ENCODE measurements at regions not wholly inside any gene's neighbourhood (a gene's known extent, or its start where the extent isn't known, plus 50 kb on each side); places are given as distances from the start of the nearest gene placed in this dataset.

DNA sequence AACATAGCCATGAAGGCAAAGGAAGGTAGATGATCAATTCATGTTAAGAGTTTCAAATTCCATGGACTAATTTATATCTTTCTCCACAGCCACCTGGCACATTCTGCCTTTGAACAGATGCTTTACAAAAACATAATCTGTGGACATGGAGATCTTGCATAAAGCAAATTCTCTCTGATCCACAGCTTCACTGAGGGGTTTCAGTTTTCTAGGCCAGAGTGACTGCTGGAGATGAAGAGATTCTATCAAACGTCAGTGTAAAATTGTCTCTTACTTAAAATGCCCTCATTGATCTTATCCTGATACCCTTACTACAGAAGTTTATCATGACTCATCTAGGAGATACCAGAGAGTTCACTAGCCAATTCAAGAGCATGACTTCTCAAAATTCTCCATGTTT, 291.6 kb downstream of the DAD1 start:
- WGBS, 2 donors (ENCODE audit: low coverage in 1 of 2): 50 to 84% methylated on average over 1 of the region's 1 CpG
- intact Hi-C loops (cut with DNase I; ENCODE audit: low total_unique reads): no loop called here
- in situ Hi-C loops (cut with MboI; ENCODE audit: low pct_ligation_motif_present in 1 of 4, low pct_unique_long_range_greater_than_20kb in 1 of 4, low sequenced_read_pairs in 3 of 4): no loop called here
- H3K9me3 ChIP-seq: no peaks in the 10 kb centered on the region
- H3K36me3 ChIP-seq: no peaks in the 10 kb centered on the region
- TF ChIP-seq, protein P1, sequence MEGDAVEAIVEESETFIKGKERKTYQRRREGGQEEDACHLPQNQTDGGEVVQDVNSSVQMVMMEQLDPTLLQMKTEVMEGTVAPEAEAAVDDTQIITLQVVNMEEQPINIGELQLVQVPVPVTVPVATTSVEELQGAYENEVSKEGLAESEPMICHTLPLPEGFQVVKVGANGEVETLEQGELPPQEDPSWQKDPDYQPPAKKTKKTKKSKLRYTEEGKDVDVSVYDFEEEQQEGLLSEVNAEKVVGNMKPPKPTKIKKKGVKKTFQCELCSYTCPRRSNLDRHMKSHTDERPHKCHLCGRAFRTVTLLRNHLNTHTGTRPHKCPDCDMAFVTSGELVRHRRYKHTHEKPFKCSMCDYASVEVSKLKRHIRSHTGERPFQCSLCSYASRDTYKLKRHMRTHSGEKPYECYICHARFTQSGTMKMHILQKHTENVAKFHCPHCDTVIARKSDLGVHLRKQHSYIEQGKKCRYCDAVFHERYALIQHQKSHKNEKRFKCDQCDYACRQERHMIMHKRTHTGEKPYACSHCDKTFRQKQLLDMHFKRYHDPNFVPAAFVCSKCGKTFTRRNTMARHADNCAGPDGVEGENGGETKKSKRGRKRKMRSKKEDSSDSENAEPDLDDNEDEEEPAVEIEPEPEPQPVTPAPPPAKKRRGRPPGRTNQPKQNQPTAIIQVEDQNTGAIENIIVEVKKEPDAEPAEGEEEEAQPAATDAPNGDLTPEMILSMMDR (IDR thresholded peaks at IDR 0.05): no peak
- no peak for TF ChIP-seq EP300 (IDR thresholded peaks at IDR 0.05; ENCODE audit: low read depth)
- TF ChIP-seq POLR2A (IDR thresholded peaks at IDR 0.05): no peak
- no peak for TF ChIP-seq POLR2AphosphoS5 (IDR thresholded peaks at IDR 0.05)
- H3K27ac ChIP-seq: no peak overlapping the region
- no peak for DNase-seq
- peaks cover 5% of the 10 kb centered on the region for H3K27me3 ChIP-seq
- no peaks in the 10 kb centered on the region for H3K4me1 ChIP-seq
- no peak overlapping the region for H3K4me3 ChIP-seq

DNA sequence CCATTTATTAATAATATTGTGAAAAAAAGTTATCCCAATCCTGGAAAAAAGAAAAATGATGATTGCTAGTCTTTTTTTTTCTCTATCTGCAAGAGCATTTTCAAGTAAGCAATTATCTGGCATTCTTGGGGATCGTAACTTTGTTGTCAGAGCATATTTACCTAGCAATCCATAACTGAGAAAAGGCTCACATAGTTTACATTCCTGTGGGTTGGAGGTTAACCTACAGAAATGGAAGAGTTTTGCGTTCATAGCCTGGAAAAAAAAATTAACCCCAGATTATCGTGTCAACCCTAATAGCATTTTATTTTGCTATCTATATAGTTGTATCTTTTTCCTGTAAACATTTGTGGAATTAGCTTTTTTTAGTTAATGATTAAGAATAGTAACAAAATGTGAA, 292.3 kb downstream of the DAD1 start:
- intact Hi-C loops (cut with DNase I; ENCODE audit: low total_unique reads): no loop called here
- in situ Hi-C loops (cut with MboI; ENCODE audit: low pct_ligation_motif_present in 1 of 4, low pct_unique_long_range_greater_than_20kb in 1 of 4, low sequenced_read_pairs in 3 of 4): no loop called here
- Histone ChIP-seq H3K36me3 (no peaks in the 10 kb centered on the region), H3K27ac (no peak overlapping the region), H3K4me1 (no peaks in the 10 kb centered on the region), H3K9me3 (no peaks in the 10 kb centered on the region), H3K4me3 (no peak overlapping the region), H3K27me3 (peaks cover under 1% of the 10 kb centered on the region)
- TF ChIP-seq EP300 (IDR thresholded peaks at IDR 0.05; ENCODE audit: low read depth): no peak
- DNase-seq: no peak
- WGBS, 2 donors (ENCODE audit: low coverage in 1 of 2): 22 to 35% methylated on average over 2 to 3 of the region's 3 CpGs

DNA sequence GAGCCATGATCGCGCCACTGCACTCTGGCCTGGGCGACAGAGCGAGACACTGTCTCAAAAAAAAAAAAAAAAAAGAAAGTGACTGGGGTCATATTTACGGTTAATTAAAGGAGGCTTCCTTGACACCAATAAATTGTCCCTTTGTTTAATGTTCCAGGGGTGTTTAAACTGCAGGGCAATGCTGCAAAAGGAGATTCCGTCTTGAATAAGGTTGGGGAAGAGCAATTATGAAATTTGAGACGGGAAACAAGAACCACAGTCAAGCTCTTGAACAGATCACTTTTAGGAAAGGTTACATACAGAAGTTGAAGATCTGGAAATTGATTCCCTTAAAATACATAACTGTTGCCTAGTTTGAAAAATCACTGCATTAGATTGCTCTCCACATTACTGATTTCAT, 292.9 kb downstream of the DAD1 start:
- WGBS, 2 donors (ENCODE audit: low coverage in 1 of 2): 79 to 83% methylated on average over 7 of the region's 7 CpGs
- H3K9me3 ChIP-seq: no peaks in the 10 kb centered on the region
- no peak for DNase-seq
- no peak overlapping the region for H3K27ac ChIP-seq
- H3K36me3 ChIP-seq: no peaks in the 10 kb centered on the region
- H3K4me1 ChIP-seq: no peaks in the 10 kb centered on the region
- TF ChIP-seq POLR2A (IDR thresholded peaks at IDR 0.05) (no peak), POLR2AphosphoS5 (IDR thresholded peaks at IDR 0.05) (no peak), EP300 (IDR thresholded peaks at IDR 0.05; ENCODE audit: low read depth) (no peak)
- TF ChIP-seq, protein P1 (IDR thresholded peaks at IDR 0.05): no peak
- H3K27me3 ChIP-seq: no peaks in the 10 kb centered on the region
- in situ Hi-C loops (cut with MboI; ENCODE audit: low pct_ligation_motif_present in 1 of 4, low pct_unique_long_range_greater_than_20kb in 1 of 4, low sequenced_read_pairs in 3 of 4): no loop called here
- intact Hi-C loops (cut with DNase I; ENCODE audit: low total_unique reads): no loop called here
- no peak overlapping the region for H3K4me3 ChIP-seq

DNA sequence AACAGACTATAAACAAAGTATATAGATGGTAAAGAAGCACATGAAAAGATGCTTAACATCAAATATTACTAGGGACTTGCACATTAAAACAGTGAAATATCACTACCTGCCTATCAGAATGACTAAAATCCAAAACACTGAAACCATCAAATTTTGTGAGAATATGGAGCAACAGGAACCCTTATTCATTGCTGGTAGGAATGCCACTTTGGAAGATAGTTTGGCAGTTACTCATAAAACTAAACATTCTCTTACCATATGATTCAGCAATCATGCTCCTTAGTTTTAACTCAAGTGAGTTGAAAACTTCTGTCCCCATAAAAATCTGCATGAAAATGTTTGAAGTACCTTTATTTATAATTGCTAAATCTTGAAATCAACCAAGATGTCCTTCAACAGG, 297.6 kb downstream of the DAD1 start:
- intact Hi-C loops (cut with DNase I; ENCODE audit: low total_unique reads): no loop called here
- Histone ChIP-seq H3K4me1 (no peaks in the 10 kb centered on the region), H3K4me3 (no peak overlapping the region), H3K27ac (no peak overlapping the region), H3K36me3 (no peaks in the 10 kb centered on the region), H3K9me3 (no peaks in the 10 kb centered on the region), H3K27me3 (no peaks in the 10 kb centered on the region)
- no peak for DNase-seq
- in situ Hi-C loops (cut with MboI; ENCODE audit: low pct_ligation_motif_present in 1 of 4, low pct_unique_long_range_greater_than_20kb in 1 of 4, low sequenced_read_pairs in 3 of 4): no loop called here
- no peak for TF ChIP-seq POLR2AphosphoS5 (IDR thresholded peaks at IDR 0.05)
- no peak for TF ChIP-seq POLR2A (IDR thresholded peaks at IDR 0.05)
- TF ChIP-seq EP300 (IDR thresholded peaks at IDR 0.05; ENCODE audit: low read depth): no peak
- TF ChIP-seq, protein P1 (IDR thresholded peaks at IDR 0.05): no peak

DNA sequence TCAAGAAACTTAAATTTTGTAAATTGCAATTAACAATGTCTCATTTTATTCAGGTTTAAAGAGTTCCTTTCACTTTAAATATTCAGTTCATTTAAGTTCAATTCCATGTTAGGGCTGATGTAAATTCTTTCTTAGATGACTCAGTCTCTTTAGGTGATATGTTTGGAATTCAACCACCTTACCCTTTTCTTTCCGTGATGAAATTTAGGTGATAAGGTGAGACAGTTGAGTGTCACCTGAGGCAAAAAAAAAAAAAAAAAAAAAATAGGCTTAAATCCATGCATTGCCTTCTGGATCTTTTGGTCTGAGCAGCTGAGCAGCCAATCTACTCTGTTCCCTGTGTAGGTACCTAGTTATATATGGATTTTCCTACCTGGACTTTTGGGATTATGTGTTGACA, 299.5 kb downstream of the DAD1 start:
- TF ChIP-seq, protein P1 (IDR thresholded peaks at IDR 0.05): no peak
- TF ChIP-seq POLR2A (IDR thresholded peaks at IDR 0.05): no peak
- TF ChIP-seq EP300 (IDR thresholded peaks at IDR 0.05; ENCODE audit: low read depth): no peak
- no peak for TF ChIP-seq POLR2AphosphoS5 (IDR thresholded peaks at IDR 0.05)
- intact Hi-C loops (cut with DNase I; ENCODE audit: low total_unique reads): no loop called here
- Histone ChIP-seq H3K4me3 (no peak overlapping the region), H3K27me3 (no peaks in the 10 kb centered on the region), H3K9me3 (no peaks in the 10 kb centered on the region), H3K27ac (no peak overlapping the region), H3K4me1 (no peaks in the 10 kb centered on the region), H3K36me3 (no peaks in the 10 kb centered on the region)
- in situ Hi-C loops (cut with MboI; ENCODE audit: low pct_ligation_motif_present in 1 of 4, low pct_unique_long_range_greater_than_20kb in 1 of 4, low sequenced_read_pairs in 3 of 4): no loop called here
- WGBS, 2 donors (ENCODE audit: low coverage in 1 of 2): 67 to 71% methylated on average over 1 of the region's 1 CpG
- no peak for DNase-seq
